GM12892 (cell line): ENCODE measurements at regions not wholly inside any gene's neighbourhood (a gene's known extent, or its start where the extent isn't known, plus 50 kb on each side); places are given as distances from the start of the nearest gene placed in this dataset.
"Not testable (repeated sequence)": the region's sequence is repeated elsewhere in the genome, so short reads cannot be mapped to it uniquely, and the experiment has no call there.

Experiments used
- POLR2A ChIP-seq: IDR thresholded peaks from 2 replicates; pipeline ENCODE4 v1.6.1; 2011; ENCODE audit warnings: low read depth, low read length, control low read depth
- POLR2AphosphoS5 ChIP-seq: IDR thresholded peaks from 2 replicates; pipeline ENCODE4 v1.6.1; 2011; ENCODE audit warnings: low read depth, low read length, control low read depth
- TAF1 ChIP-seq: IDR thresholded peaks from 2 replicates; pipeline ENCODE4 v1.6.1; 2011; ENCODE audit warnings: low read depth, mild to moderate bottlenecking, control low read depth, low read length, borderline replicate concordance

GRCh38 chr15:98106615-98107194 lies 146.2 kb downstream of the ARRDC4 start:
- not testable (repeated sequence) for TF ChIP-seq POLR2AphosphoS5, POLR2A, TAF1
